ENCODE measurements at regions not wholly inside any gene's neighbourhood (a gene's known extent, or its start where the extent isn't known, plus 50 kb on each side); places are given as distances from the start of the nearest gene placed in this dataset.
A peak's percentile ranks its signal among the peaks of the same experiment; 100 is the strongest.

GRCh38 chr14:62081951-62082350, 319.7 kb downstream of the SNAPC1 start:
- DNase-seq: no peak

GRCh38 chr14:62082779-62083178, 320.6 kb downstream of the SNAPC1 start:
- DNase-seq: no peak

- DNase-seq: peak in 41 of 58 donors; percentile 1 to 66 (median 36)
These were observed 321.8 kb downstream of the SNAPC1 start for GRCh38 chr14:62084020-62084419.

- no peak for DNase-seq
These were observed 325.0 kb downstream of the SNAPC1 start for GRCh38 chr14:62087191-62087590.

- no peak for DNase-seq
These were observed 331.5 kb downstream of the SNAPC1 start for GRCh38 chr14:62093736-62094135.

- DNase-seq: no peak
These were observed 334.9 kb downstream of the SNAPC1 start for GRCh38 chr14:62097072-62097471.

GRCh38 chr14:62097824-62098223, 335.6 kb downstream of the SNAPC1 start:
- DNase-seq: no peak

- DNase-seq: no peak
These were observed 336.1 kb downstream of the SNAPC1 start for GRCh38 chr14:62098357-62098756.

- DNase-seq: no peak
These were observed 336.9 kb downstream of the SNAPC1 start for GRCh38 chr14:62099091-62099490.

GRCh38 chr14:62101189-62101588, 339.0 kb downstream of the SNAPC1 start:
- no peak for DNase-seq

- DNase-seq: peak in 1 of 58 donors; percentile 4
These were observed 339.6 kb downstream of the SNAPC1 start for GRCh38 chr14:62101673-62102348.

- no peak for DNase-seq
These were observed 340.1 kb downstream of the SNAPC1 start for GRCh38 chr14:62102349-62102725.

GRCh38 chr14:62103464-62103863, 341.2 kb downstream of the SNAPC1 start:
- DNase-seq: no peak

- DNase-seq: no peak
These were observed 348.7 kb downstream of the SNAPC1 start for GRCh38 chr14:62110941-62111340.

GRCh38 chr14:62117010-62117750, 355.0 kb downstream of the SNAPC1 start:
- peak in 57 of 58 donors; percentile 31 to 92 (median 76) for DNase-seq

- DNase-seq: peak in 5 of 58 donors; percentile 1 to 61 (median 19)
These were observed 355.5 kb downstream of the SNAPC1 start for GRCh38 chr14:62117751-62118105.

GRCh38 chr14:62118461-62118860, 356.2 kb downstream of the SNAPC1 start:
- no peak for DNase-seq

GRCh38 chr14:62118871-62119270, 356.7 kb downstream of the SNAPC1 start:
- DNase-seq: peak in 2 of 58 donors; percentile 2 to 5

- no peak for DNase-seq
These were observed 361.7 kb downstream of the SNAPC1 start for GRCh38 chr14:62123961-62124360.

- no peak for DNase-seq
These were observed 363.6 kb downstream of the SNAPC1 start for GRCh38 chr14:62125793-62126192.

GRCh38 chr14:62126879-62127478, 364.8 kb downstream of the SNAPC1 start:
- peak in 2 of 58 donors; percentile 44 to 67 for DNase-seq

- no peak for DNase-seq
These were observed 368.2 kb downstream of the SNAPC1 start for GRCh38 chr14:62130441-62130840.
